Activated naive CD4-positive, alpha-beta T cell treated with Interleukin-2 at 50 U/mL for 16 hours (primary cell): ENCODE measurements at regions not wholly inside any gene's neighbourhood (a gene's known extent, or its start where the extent isn't known, plus 50 kb on each side); places are given as distances from the start of the nearest gene placed in this dataset.

ENCODE experiments used
- DNase-seq: peaks from one replicate; pipeline ENCODE4 v3.0.0-alpha.2; 2020

DNA sequence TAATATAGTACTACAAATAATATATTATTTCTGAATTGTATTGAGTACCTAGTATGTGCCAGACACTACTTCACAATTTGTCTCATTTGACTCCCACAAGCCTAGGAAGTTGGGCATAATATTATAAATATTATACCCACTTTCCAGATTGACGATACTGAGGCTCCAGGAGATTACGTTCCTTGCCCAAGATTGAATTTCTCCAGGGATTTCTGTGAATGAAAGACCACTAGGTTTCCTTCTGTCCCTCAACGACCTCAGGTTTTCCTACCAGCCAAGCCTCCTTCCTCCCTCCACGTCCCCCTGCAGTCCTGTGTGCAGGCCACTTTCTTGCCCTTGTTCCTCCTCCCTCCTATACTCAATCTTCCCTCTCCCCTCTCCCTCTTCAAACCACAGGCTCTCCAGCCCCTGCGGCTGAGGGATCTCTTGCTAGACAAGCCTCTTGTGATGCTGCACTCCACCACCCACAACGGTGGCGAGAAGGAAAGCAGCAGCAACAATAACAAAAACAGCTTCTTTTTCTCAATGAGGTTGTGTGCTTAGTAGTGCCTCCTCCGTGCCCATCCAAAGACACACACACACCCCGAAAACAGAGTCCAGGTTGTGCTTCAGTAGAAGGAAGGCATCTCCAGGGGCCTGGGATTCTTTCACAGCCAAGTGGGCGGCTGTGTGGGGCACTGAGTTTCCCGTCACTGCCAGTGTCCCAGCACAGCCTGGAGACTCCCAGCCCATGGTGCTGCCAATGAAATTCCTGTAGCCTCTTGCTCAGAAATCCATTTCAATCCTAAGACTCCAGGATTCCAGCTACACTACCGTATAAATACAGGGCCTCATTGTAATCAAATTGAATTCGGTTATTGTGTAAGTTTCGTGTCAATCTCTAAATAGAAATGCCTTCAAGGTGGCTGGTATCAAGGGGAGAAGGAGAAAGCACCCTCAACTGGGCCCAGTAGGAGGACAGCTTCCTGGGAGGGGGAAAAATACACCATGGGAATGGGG, 94.4 kb downstream of the NCR2 start:
- DNase-seq = no peak

DNA sequence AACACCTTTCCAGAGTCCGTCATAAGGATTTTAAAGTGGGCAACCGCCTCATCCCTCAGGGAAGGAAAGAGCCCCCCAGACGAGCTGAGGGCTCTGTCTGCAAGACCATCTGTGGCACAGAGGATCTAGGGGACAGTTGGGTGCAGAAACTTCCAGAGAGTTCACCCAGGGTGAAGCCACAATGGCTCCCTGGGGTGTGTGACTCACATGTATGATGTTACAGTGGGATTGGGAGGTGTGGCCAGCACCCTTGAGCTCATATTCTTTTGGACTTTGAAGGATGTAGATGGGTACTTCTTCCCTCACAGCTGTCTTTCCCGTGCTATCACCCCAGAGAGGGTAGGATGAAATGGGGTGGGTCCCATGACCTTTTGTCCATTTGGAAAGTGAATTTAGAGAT, 95.5 kb downstream of the NCR2 start:
- DNase-seq = no peak

- DNase-seq = no peak
Observed at GRCh38 chr6:41432280-41432679, 96.9 kb downstream of the NCR2 start.

DNA sequence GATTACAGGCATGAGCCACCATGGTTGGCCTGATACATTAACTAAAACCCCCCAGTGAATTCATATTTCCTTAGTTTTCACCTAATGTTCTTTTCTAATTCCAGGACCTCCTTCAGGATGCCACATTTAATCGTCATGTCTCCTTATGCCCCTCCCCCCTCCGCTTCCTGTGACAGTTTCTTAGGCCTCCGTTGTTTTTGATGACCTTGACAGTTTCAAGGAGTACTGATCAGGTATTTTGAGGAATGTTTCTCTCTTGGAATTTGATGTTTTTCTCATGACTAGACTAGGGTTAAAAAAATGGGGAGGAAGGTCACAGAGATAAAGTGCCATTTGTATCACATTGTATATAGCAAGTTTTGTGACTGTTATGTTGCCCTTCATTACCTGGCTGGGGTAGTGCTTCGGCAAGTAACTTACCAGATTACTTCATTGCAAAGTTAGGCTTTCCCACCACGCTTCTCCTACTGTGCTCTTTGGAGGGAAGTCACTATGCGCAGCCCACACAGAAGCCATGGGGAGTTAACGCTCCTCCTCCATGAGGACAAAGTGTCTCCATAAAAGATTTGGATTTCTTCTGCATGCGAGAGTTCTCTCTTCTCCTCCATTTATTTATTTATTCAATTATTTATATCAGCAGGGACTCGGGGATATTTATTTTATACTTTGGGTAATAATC, 99.5 kb downstream of the NCR2 start:
- DNase-seq = no peak

- no peak for DNase-seq
Observed at GRCh38 chr6:41437604-41438003, 102.2 kb downstream of the NCR2 start.

DNA sequence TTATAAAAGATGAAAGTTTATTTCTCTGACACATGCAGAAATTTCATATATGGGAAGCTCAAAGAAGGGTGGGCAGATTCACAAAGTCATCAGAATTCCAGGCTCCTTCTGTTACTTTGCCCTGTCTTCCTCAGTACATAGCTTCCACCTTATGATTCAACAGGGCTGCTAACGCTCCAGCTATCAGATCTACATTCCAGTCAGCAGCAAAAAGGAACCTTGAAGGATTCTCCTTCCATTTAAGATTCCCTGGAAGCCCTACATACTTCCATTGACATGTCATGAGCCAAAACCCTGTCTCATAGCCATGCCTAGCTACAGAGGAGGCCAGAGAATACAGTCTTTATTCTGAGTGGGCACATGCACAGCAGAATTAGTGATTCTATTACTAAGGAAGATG, 103.3 kb downstream of the NCR2 start:
- no peak for DNase-seq

- no peak for DNase-seq
Observed at GRCh38 chr6:41439524-41440418, 104.4 kb downstream of the NCR2 start.

- no peak for DNase-seq
Observed at GRCh38 chr6:41440958-41441357, 105.2 kb upstream of the FOXP4 start.

DNA sequence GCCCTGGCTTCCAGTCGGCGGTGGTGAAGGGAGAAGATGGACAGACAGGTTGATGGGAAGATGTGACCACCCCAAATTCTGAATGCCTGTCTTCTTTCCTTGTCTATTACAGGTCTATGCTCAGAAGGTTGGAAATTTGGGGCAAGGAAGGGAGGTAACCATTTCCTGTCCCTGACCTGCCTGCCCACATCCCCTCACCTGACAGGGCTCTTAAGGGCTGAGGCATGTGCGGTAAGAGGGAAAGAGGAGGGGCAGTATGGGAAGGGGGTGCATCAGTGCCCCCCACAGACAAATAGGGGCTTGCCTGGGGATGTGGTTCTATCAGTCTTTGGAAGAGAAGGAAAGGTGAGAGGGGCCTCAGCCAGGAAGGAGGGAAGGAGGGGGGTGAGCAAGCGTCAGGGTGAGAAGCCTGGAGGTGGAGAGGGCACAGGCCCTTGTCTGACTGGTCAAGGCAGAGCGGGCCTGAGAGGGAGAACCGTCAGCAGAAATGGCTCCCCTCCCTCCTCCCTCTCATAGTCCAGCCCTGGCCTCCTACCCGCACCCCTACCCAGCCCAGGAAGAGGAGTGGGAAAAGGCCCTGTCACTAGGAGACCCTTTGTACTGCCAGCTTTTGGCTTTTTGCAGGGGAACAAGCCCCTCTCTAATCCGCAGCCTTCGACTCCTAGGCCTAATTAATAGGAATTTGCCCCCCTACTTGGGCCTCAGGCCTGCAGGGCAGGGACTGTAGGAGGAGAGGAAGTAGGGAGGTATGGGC, 104.4 kb upstream of the FOXP4 start:
- no peak for DNase-seq

- no peak for DNase-seq
Observed at GRCh38 chr6:41442352-41442672, 103.9 kb upstream of the FOXP4 start.

DNA sequence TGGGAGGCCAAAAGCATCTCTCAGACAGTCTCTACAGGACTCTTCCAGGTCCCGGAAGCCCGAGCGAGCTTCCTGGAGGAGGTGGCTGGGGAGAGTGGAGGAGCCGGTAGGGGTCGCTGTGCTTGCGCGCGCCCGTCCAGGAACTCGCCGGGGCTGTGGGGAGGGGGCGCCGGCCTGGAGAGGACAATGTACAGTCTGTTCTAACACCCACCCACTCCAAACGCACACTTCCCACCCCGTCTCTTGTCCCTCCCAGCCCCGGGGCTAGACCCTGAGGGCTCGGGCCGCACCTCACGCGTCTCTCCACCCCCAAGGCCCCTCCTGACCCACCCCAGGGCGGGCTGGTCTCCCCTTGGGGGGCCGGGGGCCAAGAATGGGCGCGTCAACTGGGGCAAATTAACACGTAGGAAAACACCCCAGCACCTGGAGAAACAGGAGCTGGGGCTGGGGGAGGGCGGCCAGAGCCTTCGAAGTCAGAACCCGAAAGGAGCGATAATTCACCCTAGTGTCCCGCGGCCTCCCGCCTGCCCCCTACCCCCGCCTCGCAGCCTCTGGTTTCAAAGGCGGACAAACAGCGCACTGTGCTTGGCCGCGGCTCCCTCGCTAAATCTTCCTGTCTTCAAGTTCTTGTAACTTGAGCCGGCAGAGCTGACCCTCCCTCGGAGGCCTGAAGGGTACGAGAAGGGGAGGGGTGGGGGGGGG, 103.2 kb upstream of the FOXP4 start:
- DNase-seq = peak; percentile 20

DNA sequence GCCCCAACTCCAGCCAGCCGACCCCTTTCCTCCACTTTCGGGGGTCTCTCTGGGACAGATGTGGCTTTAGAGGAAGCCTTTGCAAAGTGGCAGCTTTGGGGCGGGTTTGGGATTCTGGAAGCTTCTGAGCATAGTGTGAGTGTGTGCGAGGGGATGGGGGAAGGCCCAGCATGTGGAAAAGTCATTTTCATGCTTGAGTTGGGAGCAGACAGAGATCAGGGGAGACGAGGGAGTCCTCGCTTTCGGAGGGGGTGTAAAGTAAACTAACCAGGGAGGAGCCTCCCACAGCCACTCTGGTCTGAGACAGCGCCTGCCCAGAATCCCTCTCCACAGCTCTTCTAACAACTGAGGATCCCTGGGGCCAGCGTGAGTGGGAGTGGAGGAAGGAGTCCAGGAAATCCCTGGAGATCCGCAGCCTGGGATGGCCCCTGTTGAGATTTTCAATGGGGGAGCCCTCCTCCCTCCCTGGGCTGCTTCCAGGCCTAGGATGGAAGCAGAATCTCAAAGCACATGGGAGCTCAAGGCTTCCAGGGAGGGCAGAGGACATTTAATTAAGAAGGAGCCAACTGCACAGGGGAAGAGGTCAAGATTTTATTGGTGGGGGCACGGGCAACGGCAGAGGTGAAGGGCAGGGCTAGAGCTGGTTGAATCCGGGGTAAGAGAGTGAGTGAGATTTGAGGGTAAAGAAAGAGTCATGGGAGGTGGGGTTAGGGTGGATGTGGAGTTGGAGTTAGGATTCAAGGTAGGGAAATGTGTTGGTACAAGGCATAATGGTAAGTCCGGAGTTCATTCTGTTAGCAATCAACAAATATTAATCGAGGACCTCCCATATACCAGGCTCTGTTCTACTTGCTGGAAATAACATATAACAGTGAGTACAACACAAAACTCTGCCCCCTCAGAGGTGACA, 102.3 kb upstream of the FOXP4 start:
- no peak for DNase-seq

- no peak for DNase-seq
Observed at GRCh38 chr6:41445261-41445660, 100.9 kb upstream of the FOXP4 start.

DNA sequence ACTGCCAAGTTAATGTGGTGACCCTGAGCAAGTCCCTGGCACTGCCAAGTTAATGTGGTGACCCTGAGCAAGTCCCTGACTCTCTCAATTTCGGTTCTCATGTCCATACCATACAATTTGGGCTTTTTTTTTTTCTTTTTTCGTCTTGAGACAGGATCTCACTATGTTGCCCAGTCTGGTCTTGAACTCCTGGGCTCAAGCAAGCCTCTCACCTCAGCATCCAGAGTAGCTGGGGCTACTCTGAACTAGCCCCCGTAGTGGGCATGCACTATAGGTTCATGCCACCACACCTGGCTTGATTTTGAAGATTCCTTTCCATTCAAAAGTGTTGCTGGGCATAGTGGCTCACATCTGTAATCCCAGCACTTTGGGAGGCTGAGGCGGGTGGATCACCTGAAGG, 100.0 kb upstream of the FOXP4 start:
- no peak for DNase-seq

GRCh38 chr6:41446907-41447545, 99.2 kb upstream of the FOXP4 start:
- no peak for DNase-seq

DNA sequence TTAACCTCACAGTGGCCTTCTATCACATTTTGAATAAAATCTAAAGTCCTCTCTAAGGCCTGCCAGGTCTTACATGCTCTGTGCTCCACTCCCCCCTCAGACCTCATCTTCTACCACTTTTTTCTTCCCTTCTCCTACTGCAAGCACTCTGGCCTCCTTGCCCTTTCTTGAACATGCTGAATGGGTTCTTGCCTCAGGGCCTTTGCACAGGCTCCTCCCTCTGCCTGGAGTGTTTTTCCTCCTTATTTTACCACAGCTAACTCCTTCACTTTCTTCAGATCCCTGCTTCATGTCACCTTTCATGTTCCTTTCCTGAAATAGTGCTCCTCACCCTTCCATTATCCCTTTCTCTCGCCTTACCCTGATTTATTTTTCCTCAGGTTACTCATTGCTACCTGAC, 97.9 kb upstream of the FOXP4 start:
- DNase-seq = no peak

DNA sequence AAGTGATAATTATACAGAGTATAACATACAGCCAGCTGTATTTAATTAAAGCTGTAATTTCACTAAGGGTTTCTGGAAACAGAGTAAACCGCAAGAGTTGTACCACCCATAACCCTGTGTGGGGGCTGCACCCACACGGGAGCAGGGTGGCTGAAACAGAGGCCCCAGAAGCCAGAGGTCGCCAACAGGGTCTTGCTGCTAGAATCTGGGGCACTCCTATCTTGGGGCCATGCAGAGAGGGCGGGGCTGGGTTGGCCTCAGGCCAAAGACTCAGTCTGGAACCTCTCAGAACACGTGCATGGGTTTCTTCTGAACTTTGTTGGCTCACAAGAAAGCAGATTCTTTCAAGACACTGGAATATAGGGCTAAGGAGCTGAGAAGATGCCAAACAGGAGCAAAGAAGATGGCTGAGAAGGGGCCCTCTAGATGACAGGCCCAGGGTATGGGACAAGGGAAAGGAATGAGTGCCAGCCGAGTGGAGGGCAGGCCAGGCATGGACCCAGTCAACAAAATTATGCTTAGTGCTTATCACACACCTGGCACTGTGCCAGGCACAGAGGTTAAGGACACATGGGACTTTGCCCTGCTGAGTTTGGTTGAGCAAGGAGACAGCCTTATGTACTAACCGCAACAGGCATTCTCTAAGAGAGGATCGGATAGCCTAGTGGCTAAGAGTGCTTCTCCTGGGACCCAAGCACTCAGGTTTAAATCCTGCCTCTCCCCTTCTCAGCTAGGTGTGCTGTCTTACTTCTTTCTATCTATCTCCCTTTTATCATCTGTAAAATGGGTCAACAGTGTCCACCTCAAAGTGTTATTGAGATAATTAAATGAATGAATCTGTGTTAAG, 96.6 kb upstream of the FOXP4 start:
- no peak for DNase-seq

DNA sequence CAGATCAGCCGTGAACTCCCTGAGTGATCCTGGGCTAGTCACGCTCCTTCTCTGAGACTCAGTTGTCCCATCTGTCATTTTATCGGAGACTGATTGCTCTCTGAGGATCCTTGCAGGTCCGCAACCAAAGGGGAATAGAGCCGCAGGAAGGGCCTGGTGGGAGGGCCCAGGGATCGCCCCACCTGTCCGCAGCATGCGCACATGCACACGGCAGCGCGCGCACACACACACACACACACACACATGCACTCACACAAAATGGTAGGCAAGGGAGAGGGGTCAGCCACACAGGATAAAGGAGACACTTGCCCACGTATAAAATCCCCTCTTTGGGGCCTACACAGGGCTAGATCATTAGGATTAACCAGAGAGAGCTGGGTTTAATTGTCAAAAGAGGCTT, 95.6 kb upstream of the FOXP4 start:
- no peak for DNase-seq

DNA sequence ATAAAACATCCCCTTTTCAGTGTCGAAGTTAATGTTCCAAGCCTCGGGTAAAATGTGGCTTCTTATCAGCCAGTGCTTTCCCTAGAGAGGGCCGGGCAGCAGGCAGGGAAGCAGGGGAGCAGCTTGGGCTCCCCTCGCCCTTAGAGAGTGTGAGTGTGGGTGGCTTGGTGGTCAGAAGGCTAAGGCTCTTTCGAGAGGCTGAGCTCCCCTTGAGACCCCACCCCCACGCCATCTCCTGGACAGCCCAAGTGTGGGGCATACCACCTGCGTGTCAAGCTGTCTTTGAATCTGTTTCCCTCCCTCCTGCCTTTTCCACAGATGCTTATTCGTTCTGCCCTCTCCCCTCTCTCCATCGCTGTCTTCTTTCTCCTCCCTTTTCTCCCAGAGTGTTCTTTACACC, 95.1 kb upstream of the FOXP4 start:
- no peak for DNase-seq
